ENCODE measurements at regions not wholly inside any gene's neighbourhood (a gene's known extent, or its start where the extent isn't known, plus 50 kb on each side); places are given as distances from the start of the nearest gene placed in this dataset.

DNA sequence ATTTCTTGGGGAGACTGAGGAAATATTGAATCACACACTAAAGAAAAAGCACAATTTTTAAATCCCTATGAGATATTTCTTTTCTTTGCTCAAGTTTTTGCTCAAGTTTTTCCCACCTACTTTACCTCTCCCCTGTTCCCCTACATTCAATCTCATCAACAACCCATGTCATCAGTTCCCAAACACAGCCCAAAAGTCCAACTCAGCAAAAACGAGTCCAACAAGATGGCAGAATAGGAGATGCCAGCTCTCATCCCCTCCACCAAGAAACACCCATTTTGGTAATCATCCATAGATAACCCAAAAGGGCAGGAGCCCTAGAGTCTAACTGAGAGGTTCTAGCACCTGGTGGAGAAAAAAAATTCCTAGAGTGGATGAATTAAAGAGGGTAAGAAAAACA lies 152.5 kb upstream of the GHITM start:
- Histone ChIP-seq H3K9me1 (ENCODE audit: control insufficient read depth, extremely low read depth, insufficient read depth, low read length) (no peaks in the 10 kb centered on the region), H3K4me1 (ENCODE audit: control insufficient read depth, extremely low read depth, insufficient read depth, low read length) (peaks cover 11% of the 10 kb centered on the region), H3K4me3 (ENCODE audit: control insufficient read depth in 2 of 3, extremely low read depth in 1 of 3, insufficient read depth in 2 of 3, low read depth in 1 of 3, low read length in 3 of 3) (no peak overlapping the region), H2AFZ (ENCODE audit: control insufficient read depth, low read length) (no peak overlapping the region), H3K36me3 (ENCODE audit: control insufficient read depth in 2 of 2, extremely low read depth in 1 of 2, insufficient read depth in 2 of 2, low read length in 2 of 2) (no peaks in the 10 kb centered on the region), H4K20me1 (ENCODE audit: control insufficient read depth, extremely low read depth, insufficient read depth, low read length) (no peaks in the 10 kb centered on the region), H3K79me2 (ENCODE audit: control insufficient read depth, insufficient read depth, low read length) (no peaks in the 10 kb centered on the region), H3K27me3 (ENCODE audit: control insufficient read depth, extremely low read depth, insufficient read depth, low read length) (no peaks in the 10 kb centered on the region), H3K9me3 (ENCODE audit: control insufficient read depth, low read depth, low read length) (no peaks in the 10 kb centered on the region), H3K9ac (ENCODE audit: control insufficient read depth, extremely low read depth, insufficient read depth, low read length) (no peak overlapping the region), H3K27ac (ENCODE audit: control insufficient read depth, insufficient read depth, low read length) (no peak overlapping the region), H3K4me2 (ENCODE audit: control insufficient read depth, extremely low read depth, insufficient read depth, low read depth, low read length) (no peak overlapping the region)
- dilution Hi-C loops (cut with MboI; ENCODE audit: extremely low pct_ligation_motif_present, low sequenced_read_pairs) = no loop called here
- no peak for FAIRE-seq
- no peak for DNase-seq (ENCODE audit: low read depth, low spot score)
- TF ChIP-seq, protein P1, sequence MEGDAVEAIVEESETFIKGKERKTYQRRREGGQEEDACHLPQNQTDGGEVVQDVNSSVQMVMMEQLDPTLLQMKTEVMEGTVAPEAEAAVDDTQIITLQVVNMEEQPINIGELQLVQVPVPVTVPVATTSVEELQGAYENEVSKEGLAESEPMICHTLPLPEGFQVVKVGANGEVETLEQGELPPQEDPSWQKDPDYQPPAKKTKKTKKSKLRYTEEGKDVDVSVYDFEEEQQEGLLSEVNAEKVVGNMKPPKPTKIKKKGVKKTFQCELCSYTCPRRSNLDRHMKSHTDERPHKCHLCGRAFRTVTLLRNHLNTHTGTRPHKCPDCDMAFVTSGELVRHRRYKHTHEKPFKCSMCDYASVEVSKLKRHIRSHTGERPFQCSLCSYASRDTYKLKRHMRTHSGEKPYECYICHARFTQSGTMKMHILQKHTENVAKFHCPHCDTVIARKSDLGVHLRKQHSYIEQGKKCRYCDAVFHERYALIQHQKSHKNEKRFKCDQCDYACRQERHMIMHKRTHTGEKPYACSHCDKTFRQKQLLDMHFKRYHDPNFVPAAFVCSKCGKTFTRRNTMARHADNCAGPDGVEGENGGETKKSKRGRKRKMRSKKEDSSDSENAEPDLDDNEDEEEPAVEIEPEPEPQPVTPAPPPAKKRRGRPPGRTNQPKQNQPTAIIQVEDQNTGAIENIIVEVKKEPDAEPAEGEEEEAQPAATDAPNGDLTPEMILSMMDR (optimal IDR thresholded peaks at IDR 0.05 in 1 of 3, IDR thresholded peaks at IDR 0.05 in 1 of 3, conservative IDR thresholded peaks at IDR 0.05 in 1 of 3; ENCODE audit: extremely low read depth in 1 of 3, insufficient read depth in 2 of 3, low read length in 3 of 3) = no peak
- no peak for TF ChIP-seq EZH2 (IDR thresholded peaks at IDR 0.05; ENCODE audit: low read length)

DNA sequence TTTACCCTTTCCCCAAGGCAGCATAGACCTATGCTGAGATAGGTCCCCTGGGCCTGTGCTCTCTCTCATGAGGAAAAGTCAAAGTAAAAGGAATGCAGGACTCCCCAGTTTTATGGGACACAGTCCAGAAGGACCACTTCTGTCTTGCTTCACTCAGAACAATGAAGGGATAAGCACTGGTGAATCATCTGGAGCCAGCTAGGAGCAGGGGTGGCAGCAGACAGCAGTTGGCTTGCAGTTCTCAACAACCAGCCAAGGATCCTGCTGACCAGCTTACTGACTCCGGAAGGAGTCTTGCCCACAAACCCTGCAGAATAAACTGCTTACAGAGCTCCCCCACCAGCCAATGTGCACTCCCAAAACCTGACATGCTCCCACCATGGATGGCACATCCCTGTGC lies 152.1 kb upstream of the GHITM start:
- H2AFZ ChIP-seq (ENCODE audit: control insufficient read depth, low read length) = no peak overlapping the region
- H3K4me1 ChIP-seq (ENCODE audit: control insufficient read depth, extremely low read depth, insufficient read depth, low read length) = peaks cover 11% of the 10 kb centered on the region
- H3K9me1 ChIP-seq (ENCODE audit: control insufficient read depth, extremely low read depth, insufficient read depth, low read length) = no peaks in the 10 kb centered on the region
- H3K27ac ChIP-seq (ENCODE audit: control insufficient read depth, insufficient read depth, low read length) = no peak overlapping the region
- H3K9me3 ChIP-seq (ENCODE audit: control insufficient read depth, low read depth, low read length) = no peaks in the 10 kb centered on the region
- H3K4me3 ChIP-seq (ENCODE audit: control insufficient read depth in 2 of 3, extremely low read depth in 1 of 3, insufficient read depth in 2 of 3, low read depth in 1 of 3, low read length in 3 of 3) = no peak overlapping the region
- no peaks in the 10 kb centered on the region for H3K27me3 ChIP-seq (ENCODE audit: control insufficient read depth, extremely low read depth, insufficient read depth, low read length)
- no peak overlapping the region for H3K9ac ChIP-seq (ENCODE audit: control insufficient read depth, extremely low read depth, insufficient read depth, low read length)
- TF ChIP-seq, protein P1 (optimal IDR thresholded peaks at IDR 0.05 in 1 of 3, IDR thresholded peaks at IDR 0.05 in 1 of 3, conservative IDR thresholded peaks at IDR 0.05 in 1 of 3; ENCODE audit: extremely low read depth in 1 of 3, insufficient read depth in 2 of 3, low read length in 3 of 3) = no peak
- no peak for TF ChIP-seq EZH2 (IDR thresholded peaks at IDR 0.05; ENCODE audit: low read length)
- dilution Hi-C loops (cut with MboI; ENCODE audit: extremely low pct_ligation_motif_present, low sequenced_read_pairs) = no loop called here
- no peaks in the 10 kb centered on the region for H3K79me2 ChIP-seq (ENCODE audit: control insufficient read depth, insufficient read depth, low read length)
- DNase-seq (ENCODE audit: low read depth, low spot score) (no peak), FAIRE-seq (no peak)
- no peak overlapping the region for H3K4me2 ChIP-seq (ENCODE audit: control insufficient read depth, extremely low read depth, insufficient read depth, low read depth, low read length)
- no peaks in the 10 kb centered on the region for H4K20me1 ChIP-seq (ENCODE audit: control insufficient read depth, extremely low read depth, insufficient read depth, low read length)
- no peaks in the 10 kb centered on the region for H3K36me3 ChIP-seq (ENCODE audit: control insufficient read depth in 2 of 2, extremely low read depth in 1 of 2, insufficient read depth in 2 of 2, low read length in 2 of 2)

All from keratinocyte (primary cell).